Rectal smooth muscle tissue (tissue), 1 donor: ENCODE measurements at regions not wholly inside any gene's neighbourhood (a gene's known extent, or its start where the extent isn't known, plus 50 kb on each side); places are given as distances from the start of the nearest gene placed in this dataset.

Experiments
- H3K27ac ChIP-seq: one replicate; pipeline ENCODE4 v1.7.0; 2013; ENCODE audit warnings: low read depth, low read length, inconsistent platforms
- H3K27me3 ChIP-seq: one replicate; pipeline ENCODE4 v1.7.0; 2013; ENCODE audit warnings: low read length; ENCODE audit not compliant: control insufficient read depth, insufficient read depth
- H3K36me3 ChIP-seq: one replicate; pipeline ENCODE4 v1.7.0; 2013; ENCODE audit warnings: low read length; ENCODE audit not compliant: control insufficient read depth, insufficient read depth
- H3K4me1 ChIP-seq: one replicate; pipeline ENCODE4 v1.7.0; 2013; ENCODE audit warnings: low read length; ENCODE audit not compliant: control insufficient read depth, insufficient read depth
- H3K4me3 ChIP-seq: one replicate; pipeline ENCODE4 v1.7.0; 2013; ENCODE audit warnings: low read length
- H3K9ac ChIP-seq: one replicate; pipeline ENCODE4 v1.7.0; 2013; ENCODE audit warnings: low read length

GRCh38 chr20:60213126-60213893 lies 255.1 kb downstream of the CDH26 start:
- Histone ChIP-seq H3K4me3 (no peak overlapping the region), H3K27ac (no peak overlapping the region), H3K9ac (no peak overlapping the region), H3K27me3 (peaks cover 2% of the 10 kb centered on the region), H3K4me1 (no peaks in the 10 kb centered on the region), H3K36me3 (no peaks in the 10 kb centered on the region)

- no peak overlapping the region for H3K4me3 ChIP-seq
- H3K4me1 ChIP-seq = no peaks in the 10 kb centered on the region
- no peak overlapping the region for H3K27ac ChIP-seq
- H3K36me3 ChIP-seq = no peaks in the 10 kb centered on the region
- no peak overlapping the region for H3K9ac ChIP-seq
- peaks cover 2% of the 10 kb centered on the region for H3K27me3 ChIP-seq
These were observed 256.9 kb downstream of the CDH26 start for GRCh38 chr20:60214901-60215815.

GRCh38 chr20:60215816-60216730 lies 257.9 kb downstream of the CDH26 start:
- H3K27ac ChIP-seq = no peak overlapping the region
- peaks cover 2% of the 10 kb centered on the region for H3K27me3 ChIP-seq
- no peaks in the 10 kb centered on the region for H3K4me1 ChIP-seq
- no peak overlapping the region for H3K4me3 ChIP-seq
- no peak overlapping the region for H3K9ac ChIP-seq
- no peaks in the 10 kb centered on the region for H3K36me3 ChIP-seq

GRCh38 chr20:60219231-60219630 lies 261.0 kb downstream of the CDH26 start:
- no peaks in the 10 kb centered on the region for H3K27me3 ChIP-seq
- H3K4me1 ChIP-seq = no peaks in the 10 kb centered on the region
- H3K27ac ChIP-seq = no peak overlapping the region
- no peaks in the 10 kb centered on the region for H3K36me3 ChIP-seq
- no peak overlapping the region for H3K4me3 ChIP-seq
- H3K9ac ChIP-seq = no peak overlapping the region

- H3K4me3 ChIP-seq = no peak overlapping the region
- H3K4me1 ChIP-seq = no peaks in the 10 kb centered on the region
- no peaks in the 10 kb centered on the region for H3K36me3 ChIP-seq
- no peak overlapping the region for H3K9ac ChIP-seq
- no peaks in the 10 kb centered on the region for H3K27me3 ChIP-seq
- H3K27ac ChIP-seq = no peak overlapping the region
These were observed 261.9 kb downstream of the CDH26 start for GRCh38 chr20:60219984-60220562.

GRCh38 chr20:60220706-60221105 lies 262.5 kb downstream of the CDH26 start:
- H3K36me3 ChIP-seq = no peaks in the 10 kb centered on the region
- no peaks in the 10 kb centered on the region for H3K27me3 ChIP-seq
- H3K4me3 ChIP-seq = no peak overlapping the region
- no peaks in the 10 kb centered on the region for H3K4me1 ChIP-seq
- no peak overlapping the region for H3K27ac ChIP-seq
- no peak overlapping the region for H3K9ac ChIP-seq

GRCh38 chr20:60221593-60221992 lies 263.4 kb downstream of the CDH26 start:
- H3K27ac ChIP-seq = no peak overlapping the region
- no peaks in the 10 kb centered on the region for H3K27me3 ChIP-seq

GRCh38 chr20:60222497-60222896 lies 264.3 kb downstream of the CDH26 start:
- H3K36me3 ChIP-seq = no peaks in the 10 kb centered on the region
- no peak overlapping the region for H3K4me3 ChIP-seq
- no peaks in the 10 kb centered on the region for H3K4me1 ChIP-seq

More at GRCh38 chr20:60221593-60221992, 263.4 kb downstream of the CDH26 start:
- H3K9ac ChIP-seq = no peak overlapping the region
- no peak overlapping the region for H3K4me3 ChIP-seq
- no peaks in the 10 kb centered on the region for H3K36me3 ChIP-seq
- no peaks in the 10 kb centered on the region for H3K4me1 ChIP-seq

GRCh38 chr20:60223174-60223573 lies 265.0 kb downstream of the CDH26 start:
- Histone ChIP-seq H3K27me3 (no peaks in the 10 kb centered on the region), H3K27ac (no peak overlapping the region), H3K9ac (no peak overlapping the region), H3K36me3 (no peaks in the 10 kb centered on the region), H3K4me1 (no peaks in the 10 kb centered on the region), H3K4me3 (no peak overlapping the region)

More at GRCh38 chr20:60222497-60222896, 264.3 kb downstream of the CDH26 start:
- Histone ChIP-seq H3K27ac (no peak overlapping the region), H3K27me3 (no peaks in the 10 kb centered on the region), H3K9ac (no peak overlapping the region)

- no peak overlapping the region for H3K27ac ChIP-seq
- H3K4me1 ChIP-seq = no peaks in the 10 kb centered on the region
- no peak overlapping the region for H3K9ac ChIP-seq
- H3K4me3 ChIP-seq = no peak overlapping the region
- H3K36me3 ChIP-seq = no peaks in the 10 kb centered on the region
- no peaks in the 10 kb centered on the region for H3K27me3 ChIP-seq
These were observed 266.7 kb downstream of the CDH26 start for GRCh38 chr20:60224914-60225313.

GRCh38 chr20:60228255-60228654 lies 270.0 kb downstream of the CDH26 start:
- Histone ChIP-seq H3K27ac (no peak overlapping the region), H3K4me1 (no peaks in the 10 kb centered on the region), H3K9ac (no peak overlapping the region), H3K36me3 (no peaks in the 10 kb centered on the region), H3K27me3 (no peaks in the 10 kb centered on the region), H3K4me3 (no peak overlapping the region)
